ENCODE measurements at regions not wholly inside any gene's neighbourhood (a gene's known extent, or its start where the extent isn't known, plus 50 kb on each side); places are given as distances from the start of the nearest gene placed in this dataset.

DNA sequence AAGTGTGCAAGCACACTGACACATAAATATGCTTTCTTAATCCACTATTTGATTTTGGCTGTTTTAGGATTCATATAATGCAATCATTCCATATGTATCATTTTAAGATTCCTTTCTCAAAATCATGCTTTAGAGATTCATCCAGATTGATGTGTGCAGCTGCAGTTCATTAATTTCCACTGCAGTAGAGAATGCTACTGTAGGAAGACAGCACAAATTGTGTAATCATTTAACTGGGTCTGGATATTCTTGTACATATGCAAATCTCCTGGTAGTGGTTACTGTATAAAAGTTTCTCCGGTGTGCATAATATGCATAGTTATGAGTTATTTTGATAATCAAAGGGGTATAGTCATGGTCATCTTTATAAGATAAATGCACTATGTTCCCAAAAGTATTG, 502.5 kb upstream of the ACVR2A start:
- WGBS, 2 donors (ENCODE audit: low coverage in 1 of 2) = 58 to 100% methylated on average over 1 of the region's 1 CpG
- Histone ChIP-seq H3K4me3 (no peak overlapping the region), H3K36me3 (no peaks in the 10 kb centered on the region), H3K4me1 (no peaks in the 10 kb centered on the region), H3K27ac (no peak overlapping the region), H3K9me3 (peaks cover 0 to 16% (median 0%) of the 10 kb centered on the region in 3 donors), H3K27me3 (no peaks in the 10 kb centered on the region)
- TF ChIP-seq, protein P1, sequence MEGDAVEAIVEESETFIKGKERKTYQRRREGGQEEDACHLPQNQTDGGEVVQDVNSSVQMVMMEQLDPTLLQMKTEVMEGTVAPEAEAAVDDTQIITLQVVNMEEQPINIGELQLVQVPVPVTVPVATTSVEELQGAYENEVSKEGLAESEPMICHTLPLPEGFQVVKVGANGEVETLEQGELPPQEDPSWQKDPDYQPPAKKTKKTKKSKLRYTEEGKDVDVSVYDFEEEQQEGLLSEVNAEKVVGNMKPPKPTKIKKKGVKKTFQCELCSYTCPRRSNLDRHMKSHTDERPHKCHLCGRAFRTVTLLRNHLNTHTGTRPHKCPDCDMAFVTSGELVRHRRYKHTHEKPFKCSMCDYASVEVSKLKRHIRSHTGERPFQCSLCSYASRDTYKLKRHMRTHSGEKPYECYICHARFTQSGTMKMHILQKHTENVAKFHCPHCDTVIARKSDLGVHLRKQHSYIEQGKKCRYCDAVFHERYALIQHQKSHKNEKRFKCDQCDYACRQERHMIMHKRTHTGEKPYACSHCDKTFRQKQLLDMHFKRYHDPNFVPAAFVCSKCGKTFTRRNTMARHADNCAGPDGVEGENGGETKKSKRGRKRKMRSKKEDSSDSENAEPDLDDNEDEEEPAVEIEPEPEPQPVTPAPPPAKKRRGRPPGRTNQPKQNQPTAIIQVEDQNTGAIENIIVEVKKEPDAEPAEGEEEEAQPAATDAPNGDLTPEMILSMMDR (IDR thresholded peaks at IDR 0.05) = no peak
- no peak for TF ChIP-seq POLR2AphosphoS5 (IDR thresholded peaks at IDR 0.05)
- no peak for TF ChIP-seq EP300 (IDR thresholded peaks at IDR 0.05)
- TF ChIP-seq POLR2A (IDR thresholded peaks at IDR 0.05) = no peak
- no peak for ATAC-seq

DNA sequence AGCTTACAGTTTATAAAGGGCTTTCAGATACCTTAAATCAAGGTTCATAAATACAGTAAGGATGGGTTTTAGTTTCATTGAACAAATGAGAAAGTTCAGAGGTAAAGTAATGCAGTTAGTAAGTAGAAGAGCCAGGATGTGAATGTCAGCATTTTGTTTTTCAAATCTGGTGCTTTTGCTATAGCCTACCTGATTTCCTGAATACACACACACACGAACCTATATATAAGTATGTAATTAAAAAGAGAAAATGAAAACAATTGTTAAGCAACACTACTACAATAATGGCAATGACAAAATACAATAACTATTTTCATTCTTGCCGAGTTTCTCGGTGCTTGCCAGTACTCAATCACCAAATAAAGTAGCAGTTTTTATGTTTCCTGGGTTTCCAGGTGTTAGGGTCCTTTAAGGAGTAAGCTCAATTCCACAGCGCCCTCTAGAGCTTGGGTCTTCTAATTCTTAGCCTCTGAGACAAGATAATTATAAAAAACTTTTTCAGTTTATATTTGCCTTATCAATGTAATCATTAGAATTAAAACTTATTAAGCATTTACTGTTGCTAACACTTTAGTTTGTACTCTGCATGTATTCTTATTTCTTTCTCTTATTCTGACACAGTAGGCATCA, 512.9 kb upstream of the ACVR2A start:
- no peak for ATAC-seq
- no peaks in the 10 kb centered on the region for H3K9me3 ChIP-seq
- no peak overlapping the region for H3K27ac ChIP-seq
- TF ChIP-seq POLR2AphosphoS5 (IDR thresholded peaks at IDR 0.05) = no peak
- TF ChIP-seq, protein P1 (IDR thresholded peaks at IDR 0.05) = peak in 3 of 4 experiments; percentile 15 to 45 (median 26)
- no peaks in the 10 kb centered on the region for H3K4me1 ChIP-seq
- H3K36me3 ChIP-seq = no peaks in the 10 kb centered on the region
- 39 to 46% methylated on average over 4 of the region's 4 CpGs for WGBS, 2 donors (ENCODE audit: low coverage in 1 of 2)
- no peaks in the 10 kb centered on the region for H3K27me3 ChIP-seq
- H3K4me3 ChIP-seq = no peak overlapping the region

DNA sequence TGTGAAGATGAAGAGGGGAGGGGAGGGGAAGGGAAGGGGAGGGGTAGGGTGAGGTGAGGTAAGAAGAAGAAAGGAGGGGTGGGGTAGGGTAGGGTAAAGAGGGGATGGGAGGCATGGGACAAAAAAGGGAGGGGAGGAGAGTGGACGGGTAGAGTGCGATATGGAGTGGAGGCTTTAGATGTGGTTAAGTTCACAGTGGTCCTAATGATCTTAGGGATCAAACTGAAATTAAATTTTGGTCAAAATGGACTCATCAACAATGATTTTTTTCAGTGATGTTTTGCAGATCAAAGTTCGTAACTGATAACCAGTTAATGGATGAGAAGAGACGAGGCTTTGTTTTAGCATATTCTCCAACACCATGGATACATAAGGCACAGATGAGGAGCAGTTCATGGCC, 513.9 kb upstream of the ACVR2A start:
- Histone ChIP-seq H3K36me3 (no peaks in the 10 kb centered on the region), H3K27ac (no peak overlapping the region), H3K9me3 (no peaks in the 10 kb centered on the region), H3K4me3 (no peak overlapping the region), H3K27me3 (no peaks in the 10 kb centered on the region), H3K4me1 (no peaks in the 10 kb centered on the region)
- no peak for ATAC-seq
- 90 to 93% methylated on average over 4 of the region's 4 CpGs for WGBS, 2 donors (ENCODE audit: low coverage in 1 of 2)
- TF ChIP-seq EP300 (IDR thresholded peaks at IDR 0.05) (no peak), POLR2A (IDR thresholded peaks at IDR 0.05) (no peak), POLR2AphosphoS5 (IDR thresholded peaks at IDR 0.05) (no peak)
- TF ChIP-seq, protein P1 (IDR thresholded peaks at IDR 0.05) = no peak

DNA sequence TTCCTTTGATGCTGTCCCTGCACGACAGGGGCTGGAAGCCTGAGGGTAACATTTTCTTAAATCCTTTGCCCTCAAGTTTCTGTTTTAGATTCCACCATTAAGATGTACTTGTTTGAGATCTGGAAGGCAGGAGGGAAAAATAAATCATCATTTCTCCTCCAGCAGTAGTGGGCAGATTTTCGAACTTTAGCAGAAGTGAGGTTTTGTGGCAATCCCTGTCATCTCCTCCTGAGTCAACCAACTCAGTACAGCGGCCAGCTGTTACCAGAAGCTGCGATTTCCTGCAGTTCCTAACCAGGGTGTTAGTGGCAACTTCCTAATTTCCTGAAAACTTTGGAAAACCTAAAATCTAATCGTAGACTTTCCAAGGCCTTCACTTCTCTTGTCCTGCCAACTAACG, 517.2 kb upstream of the ACVR2A start:
- Histone ChIP-seq H3K4me1 (no peaks in the 10 kb centered on the region), H3K36me3 (no peaks in the 10 kb centered on the region), H3K27me3 (no peaks in the 10 kb centered on the region), H3K4me3 (no peak overlapping the region), H3K9me3 (no peaks in the 10 kb centered on the region), H3K27ac (peak overlapping the region in 1 of 4 donors; percentile 6)
- 12 to 27% methylated on average over 3 to 6 of the region's 6 CpGs for WGBS, 2 donors (ENCODE audit: low coverage in 1 of 2)
- no peak for ATAC-seq
- TF ChIP-seq POLR2A (IDR thresholded peaks at IDR 0.05) (no peak), EP300 (IDR thresholded peaks at IDR 0.05) (no peak), POLR2AphosphoS5 (IDR thresholded peaks at IDR 0.05) (no peak)
- TF ChIP-seq, protein P1 (IDR thresholded peaks at IDR 0.05) = no peak

DNA sequence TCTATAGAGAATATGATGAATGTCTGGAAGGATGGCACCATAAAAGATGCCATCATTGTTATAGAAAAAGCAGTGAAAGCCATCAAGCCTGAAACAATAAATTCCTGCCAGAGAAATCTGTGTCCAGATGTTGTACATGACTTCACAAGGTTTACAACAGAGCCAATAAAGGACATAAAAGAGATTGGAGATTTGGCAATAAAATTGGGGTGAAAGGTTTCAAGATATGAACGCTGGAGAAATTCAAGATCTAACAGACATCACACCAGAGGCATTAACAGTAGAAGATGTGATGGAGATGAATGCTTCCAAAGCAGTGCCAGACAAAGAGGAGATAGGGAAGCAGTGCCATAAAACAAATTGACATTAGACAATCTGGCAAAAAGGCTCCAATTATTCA, 518.8 kb upstream of the ACVR2A start:
- no peaks in the 10 kb centered on the region for H3K4me1 ChIP-seq
- TF ChIP-seq, protein P1 (IDR thresholded peaks at IDR 0.05) = no peak
- TF ChIP-seq EP300 (IDR thresholded peaks at IDR 0.05) = no peak
- no peak for TF ChIP-seq POLR2A (IDR thresholded peaks at IDR 0.05)
- no peak for TF ChIP-seq POLR2AphosphoS5 (IDR thresholded peaks at IDR 0.05)
- no peak for ATAC-seq
- WGBS, 2 donors (ENCODE audit: low coverage in 1 of 2) = 18% methylated on average over 1 of the region's 1 CpG; no CpG with 5 or more reads in 1 of the 2 donors
- H3K27me3 ChIP-seq = no peaks in the 10 kb centered on the region
- H3K27ac ChIP-seq = no peak overlapping the region
- peaks cover 0 to 7% (median 0%) of the 10 kb centered on the region in 3 donors for H3K9me3 ChIP-seq
- no peaks in the 10 kb centered on the region for H3K36me3 ChIP-seq
- H3K4me3 ChIP-seq = no peak overlapping the region
